B cell (primary cell): ENCODE measurements at regions not wholly inside any gene's neighbourhood (a gene's known extent, or its start where the extent isn't known, plus 50 kb on each side); places are given as distances from the start of the nearest gene placed in this dataset.

ENCODE experiments used
- ATAC-seq: fragments of 200-7000 bp; cut with Tn5 transposase; one replicate; pipeline ENCODE4 v1.10.0; 2021; ENCODE audit warnings: low read depth, mild to moderate bottlenecking, moderate number of reproducible peaks, moderate library complexity
- CTCF ChIA-PET: fragments of 350-600 bp; sonication (Branson Sonifier 250); formaldehyde crosslinking; loops from one replicate; lab custom pipeline; 2021; ENCODE audit warnings: antibody characterized with exemption, inconsistent platforms; lab: Charles Lee
- POLR2A ChIA-PET: fragments of 350-600 bp; sonication (Branson Sonifier 250); formaldehyde crosslinking; loops from one replicate; lab custom pipeline; 2021; ENCODE audit warnings: antibody characterized with exemption; lab: Charles Lee
- DNase-seq: peaks from one replicate; pipeline ENCODE4 v3.0.0; 2013
- H2AFZ ChIP-seq: 2 replicates; pipeline ENCODE4 v1.6.1; 2012; ENCODE audit warnings: mild to moderate bottlenecking, low read depth, low read length; ENCODE audit not compliant: insufficient read depth, poor library complexity, severe bottlenecking
- H3K27ac ChIP-seq, 2 donors: 1 replicate in 1 of 2; 2 replicates in 1 of 2; pipeline ENCODE4 v1.5.1; 2012 to 2013; ENCODE audit warnings: low read length in 2 of 2, mild to moderate bottlenecking in 2 of 2, moderate library complexity in 1 of 2
- H3K27me3 ChIP-seq, 4 experiments: fragments of 200-600 bp in 1 of 4; sonication (generic) in 1 of 4; replicated peaks in 1 of 4; 1 replicate in 2 of 4; 2 replicates in 2 of 4; pipeline versions ENCODE4 v1.6.1 to v1.7.0; 2013 to 2016; ENCODE audit warnings: low read length in 3 of 4, mild to moderate bottlenecking in 2 of 4, mixed read lengths in 1 of 4, moderate library complexity in 1 of 4; ENCODE audit not compliant: insufficient read depth in 4 of 4, control insufficient read depth in 3 of 4; ENCODE audit errors: control extremely low read depth in 1 of 4
- H3K36me3 ChIP-seq, 2 experiments: replicated peaks in 1 of 2; 1 replicate in 1 of 2; 2 replicates in 1 of 2; pipeline versions ENCODE4 v1.6.1 to v1.7.1; 2013; ENCODE audit warnings: low read length in 1 of 2; ENCODE audit not compliant: insufficient read depth in 2 of 2, control insufficient read depth in 1 of 2; ENCODE audit errors: control extremely low read depth in 1 of 2, extremely low read depth in 1 of 2
- H3K4me1 ChIP-seq, 2 donors: fragments of 200-600 bp in 1 of 2; sonication (generic) in 1 of 2; 1 replicate in 1 of 2; 2 replicates in 1 of 2; pipeline versions ENCODE4 v1.5.1 to v1.6.1; 2013 to 2017; ENCODE audit warnings: low read length in 2 of 2; ENCODE audit not compliant: control insufficient read depth in 2 of 2, insufficient read depth in 2 of 2
- H3K4me2 ChIP-seq: replicated peaks from 2 replicates; pipeline ENCODE3; 2012; ENCODE audit warnings: mild to moderate bottlenecking, low read depth, low read length; ENCODE audit not compliant: poor library complexity, severe bottlenecking
- H3K4me3 ChIP-seq, 5 experiments: fragments of 200-600 bp in 1 of 5; sonication (generic) in 1 of 5; 1 replicate in 3 of 5; 2 replicates in 2 of 5; pipeline versions ENCODE4 v1.5.1 to v1.7.0; 2011 to 2016; ENCODE audit warnings: low read length in 4 of 5, mild to moderate bottlenecking in 4 of 5, low read depth in 2 of 5, control low read depth in 1 of 5, moderate library complexity in 1 of 5; ENCODE audit not compliant: insufficient read depth in 1 of 5; ENCODE audit errors: control extremely low read depth in 1 of 5, extremely low read depth in 1 of 5
- H3K79me2 ChIP-seq: fragments of 200-600 bp; sonication (generic); one replicate; pipeline ENCODE4 v1.6.0; 2016; ENCODE audit warnings: low read length; ENCODE audit not compliant: control insufficient read depth, insufficient read depth
- H3K9ac ChIP-seq: fragments of 200-600 bp; sonication (generic); 2 replicates; pipeline ENCODE4 v1.6.1; 2017; ENCODE audit warnings: mild to moderate bottlenecking, low read length, moderate library complexity
- H3K9me3 ChIP-seq, 3 donors: one replicate each; pipeline versions ENCODE4 v1.6.1 to v1.7.1; 2013; ENCODE audit warnings: low read length in 2 of 3; ENCODE audit not compliant: control insufficient read depth in 2 of 3, insufficient read depth in 1 of 3; ENCODE audit errors: control extremely low read depth in 1 of 3
- H4K20me1 ChIP-seq: 2 replicates; pipeline ENCODE4 v1.6.0; 2012; ENCODE audit warnings: mild to moderate bottlenecking, low read length; ENCODE audit not compliant: insufficient read depth, control insufficient read depth, poor library complexity, severe bottlenecking
- H3K27ac Mint-ChIP-seq: one replicate; pipeline ENCODE4 v1.8.0; 2021; ENCODE audit warnings: mixed read lengths
- H3K27me3 Mint-ChIP-seq: one replicate; pipeline ENCODE4 v1.8.0; 2021; ENCODE audit warnings: mixed read lengths
- H3K4me1 Mint-ChIP-seq: one replicate; pipeline ENCODE4 v1.8.0; 2021; ENCODE audit warnings: mixed read lengths
- H3K4me3 Mint-ChIP-seq: one replicate; pipeline ENCODE4 v1.8.0; 2021; ENCODE audit warnings: mixed read lengths
- H3K9me3 Mint-ChIP-seq: one replicate; pipeline ENCODE4 v1.8.0; 2022; ENCODE audit warnings: mixed read lengths; ENCODE audit not compliant: insufficient read depth
- EZH2 ChIP-seq: IDR thresholded peaks from 2 replicates; pipeline ENCODE4 v1.6.1; 2012; ENCODE audit warnings: borderline replicate concordance, low read depth, mild to moderate bottlenecking, moderate library complexity, low read length; ENCODE audit not compliant: insufficient read depth, poor library complexity, severe bottlenecking
- WGBS: methylation state at CpG from one replicate; pipeline ENCODE4 v1.1.5; 2013; ENCODE audit warnings: missing lambda C conversion rate; ENCODE audit not compliant: insufficient coverage; 5-methylcytosine and 5-hydroxymethylcytosine counted together
- intact Hi-C: fragments of 100-400 bp; cut with micrococcal nuclease; formaldehyde crosslinking; loops from one replicate; pipeline ENCODE4 v1.10.0; 2022
- TF ChIP-seq, protein P1 (sequence below): fragments of 200-600 bp; IDR thresholded peaks from one replicate; pipeline ENCODE4 v1.8.0; 2022; ENCODE audit warnings: antibody characterized with exemption, mild to moderate bottlenecking

DNA sequence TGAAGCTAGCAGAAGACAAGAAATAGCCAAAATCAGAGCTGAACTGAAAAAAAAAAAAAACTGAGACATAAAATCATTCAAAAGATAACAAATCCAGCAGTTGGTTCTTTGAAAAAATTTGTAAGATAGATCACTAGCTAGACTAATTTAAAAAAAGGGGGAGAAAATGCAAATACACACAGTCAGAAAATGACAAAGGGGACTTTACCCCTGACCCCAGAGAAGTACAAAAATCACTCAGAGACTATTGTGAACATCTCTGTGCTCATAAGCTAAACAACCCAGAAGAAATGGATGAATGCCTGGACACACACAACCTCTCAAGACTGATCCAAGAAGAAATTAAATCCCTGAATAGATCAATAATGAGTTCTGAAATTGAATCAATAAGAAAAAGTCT is 914.3 kb upstream of the API5 start:
- no peak overlapping the region for H3K27ac ChIP-seq
- H3K36me3 ChIP-seq, result no peaks in the 10 kb centered on the region
- no peak for DNase-seq
- POLR2A ChIA-PET, result no interaction called here
- no peaks in the 10 kb centered on the region for H4K20me1 ChIP-seq
- H3K27me3 ChIP-seq, result no peaks in the 10 kb centered on the region
- ATAC-seq, result no peak
- CTCF ChIA-PET, result interaction anchor here (0.7 kb wide), 1 partner anchor 1694 kb away, joined by 3 read pairs; no protein-coding TSS in a partner anchor
- H3K4me1 ChIP-seq, result no peaks in the 10 kb centered on the region
- H3K27ac Mint-ChIP-seq, result no peak overlapping the region
- intact Hi-C loops, result no loop called here
- H3K4me3 Mint-ChIP-seq, result no peak overlapping the region
- no peak overlapping the region for H3K4me3 ChIP-seq
- peaks cover 2% of the 10 kb centered on the region for H3K9me3 Mint-ChIP-seq
- no peak overlapping the region for H3K4me2 ChIP-seq
- H3K79me2 ChIP-seq, result no peaks in the 10 kb centered on the region
- no peak overlapping the region for H2AFZ ChIP-seq
- peaks cover 0 to 8% (median 0%) of the 10 kb centered on the region in 3 donors for H3K9me3 ChIP-seq
- no peak overlapping the region for H3K9ac ChIP-seq
- no peaks in the 10 kb centered on the region for H3K4me1 Mint-ChIP-seq
- TF ChIP-seq EZH2, result no peak
- TF ChIP-seq, protein P1, sequence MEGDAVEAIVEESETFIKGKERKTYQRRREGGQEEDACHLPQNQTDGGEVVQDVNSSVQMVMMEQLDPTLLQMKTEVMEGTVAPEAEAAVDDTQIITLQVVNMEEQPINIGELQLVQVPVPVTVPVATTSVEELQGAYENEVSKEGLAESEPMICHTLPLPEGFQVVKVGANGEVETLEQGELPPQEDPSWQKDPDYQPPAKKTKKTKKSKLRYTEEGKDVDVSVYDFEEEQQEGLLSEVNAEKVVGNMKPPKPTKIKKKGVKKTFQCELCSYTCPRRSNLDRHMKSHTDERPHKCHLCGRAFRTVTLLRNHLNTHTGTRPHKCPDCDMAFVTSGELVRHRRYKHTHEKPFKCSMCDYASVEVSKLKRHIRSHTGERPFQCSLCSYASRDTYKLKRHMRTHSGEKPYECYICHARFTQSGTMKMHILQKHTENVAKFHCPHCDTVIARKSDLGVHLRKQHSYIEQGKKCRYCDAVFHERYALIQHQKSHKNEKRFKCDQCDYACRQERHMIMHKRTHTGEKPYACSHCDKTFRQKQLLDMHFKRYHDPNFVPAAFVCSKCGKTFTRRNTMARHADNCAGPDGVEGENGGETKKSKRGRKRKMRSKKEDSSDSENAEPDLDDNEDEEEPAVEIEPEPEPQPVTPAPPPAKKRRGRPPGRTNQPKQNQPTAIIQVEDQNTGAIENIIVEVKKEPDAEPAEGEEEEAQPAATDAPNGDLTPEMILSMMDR, result no peak
- H3K27me3 Mint-ChIP-seq, result no peaks in the 10 kb centered on the region

- ChIA-PET CTCF (no interaction called here), POLR2A (no interaction called here)
- intact Hi-C loops, result no loop called here
- H4K20me1 ChIP-seq, result no peaks in the 10 kb centered on the region
- no peak for DNase-seq
- peaks cover 6% of the 10 kb centered on the region for H3K9me3 Mint-ChIP-seq
- H3K27me3 Mint-ChIP-seq, result no peaks in the 10 kb centered on the region
- ATAC-seq, result no peak
- H3K79me2 ChIP-seq, result no peaks in the 10 kb centered on the region
- H3K27me3 ChIP-seq, result no peaks in the 10 kb centered on the region
- H3K9me3 ChIP-seq, result peaks cover 0 to 4% (median 0%) of the 10 kb centered on the region in 3 donors
- no peak overlapping the region for H2AFZ ChIP-seq
- no peak overlapping the region for H3K4me2 ChIP-seq
- H3K4me1 Mint-ChIP-seq, result no peaks in the 10 kb centered on the region
- no peak overlapping the region for H3K9ac ChIP-seq
- H3K27ac ChIP-seq, result no peak overlapping the region
- H3K36me3 ChIP-seq, result no peaks in the 10 kb centered on the region
- TF ChIP-seq, protein P1, result no peak
- TF ChIP-seq EZH2, result no peak
- no peak overlapping the region for H3K4me3 ChIP-seq
- H3K27ac Mint-ChIP-seq, result no peak overlapping the region
- H3K4me1 ChIP-seq, result no peaks in the 10 kb centered on the region
- H3K4me3 Mint-ChIP-seq, result no peak overlapping the region
- WGBS, result 19% methylated on average over 3 of the region's 3 CpGs
These were observed 904.5 kb upstream of the API5 start for GRCh38 chr11:42407341-42407740.
